OCI-LY1 (cell line): ENCODE measurements at regions not wholly inside any gene's neighbourhood (a gene's known extent, or its start where the extent isn't known, plus 50 kb on each side); places are given as distances from the start of the nearest gene placed in this dataset.

ENCODE experiments used
- CTCF ChIP-seq: fragments of 200-600 bp; sonication (generic), shearing (Covaris generic); IDR thresholded peaks from 2 replicates; pipeline ENCODE4 v1.5.1; 2017; ENCODE audit warnings: mild to moderate bottlenecking, antibody characterized with exemption, low read length, moderate library complexity, mixed read lengths
- EZH2 ChIP-seq: fragments of 200-600 bp; sonication (generic), shearing (Covaris generic); IDR thresholded peaks from 2 replicates; pipeline ENCODE4 v1.8.0; 2017; ENCODE audit warnings: borderline replicate concordance, mixed run types, mild to moderate bottlenecking, antibody characterized with exemption, low read length, moderate library complexity, mixed read lengths

GRCh38 chrY:19066447-19067190 lies 293.1 kb upstream of the HSFY2 start:
- TF ChIP-seq CTCF (no peak), EZH2 (no peak)
